Epidermal melanocyte (primary cell): ENCODE measurements at regions not wholly inside any gene's neighbourhood (a gene's known extent, or its start where the extent isn't known, plus 50 kb on each side); places are given as distances from the start of the nearest gene placed in this dataset.

Experiments
- DNase-seq: peaks from one replicate; pipeline ENCODE4 v3.0.0; 2011; ENCODE audit warnings: low spot score; ENCODE audit not compliant: insufficient read length

- DNase-seq, result no peak
These were observed 368.6 kb upstream of the B3GAT1 start for GRCh38 chr11:134780486-134781147.

- DNase-seq, result no peak
These were observed 367.1 kb upstream of the B3GAT1 start for GRCh38 chr11:134779179-134779578.

GRCh38 chr11:134768463-134768862, 356.4 kb upstream of the B3GAT1 start:
- no peak for DNase-seq

- DNase-seq, result no peak
These were observed 353.5 kb upstream of the B3GAT1 start for GRCh38 chr11:134765565-134765964.

GRCh38 chr11:134764966-134765365, 352.9 kb upstream of the B3GAT1 start:
- DNase-seq, result no peak

- DNase-seq, result no peak
These were observed 352.3 kb upstream of the B3GAT1 start for GRCh38 chr11:134764367-134764766.

GRCh38 chr11:134763030-134763388, 351.0 kb upstream of the B3GAT1 start:
- DNase-seq, result no peak

GRCh38 chr11:134762248-134763029, 350.4 kb upstream of the B3GAT1 start:
- no peak for DNase-seq

GRCh38 chr11:134761926-134762247, 349.8 kb upstream of the B3GAT1 start:
- no peak for DNase-seq

GRCh38 chr11:134761386-134761785, 349.3 kb upstream of the B3GAT1 start:
- no peak for DNase-seq

GRCh38 chr11:134760957-134761356, 348.9 kb upstream of the B3GAT1 start:
- no peak for DNase-seq

GRCh38 chr11:134760299-134760698, 348.3 kb upstream of the B3GAT1 start:
- DNase-seq, result no peak

- no peak for DNase-seq
These were observed 347.8 kb upstream of the B3GAT1 start for GRCh38 chr11:134759855-134760254.

GRCh38 chr11:134759274-134759673, 347.2 kb upstream of the B3GAT1 start:
- DNase-seq, result no peak

- no peak for DNase-seq
These were observed 346.4 kb upstream of the B3GAT1 start for GRCh38 chr11:134758342-134758931.

- DNase-seq, result no peak
These were observed 345.6 kb upstream of the B3GAT1 start for GRCh38 chr11:134757633-134758032.

GRCh38 chr11:134756811-134757540, 344.9 kb upstream of the B3GAT1 start:
- DNase-seq, result no peak

- DNase-seq, result no peak
These were observed 343.5 kb upstream of the B3GAT1 start for GRCh38 chr11:134755535-134755934.

GRCh38 chr11:134754521-134755198, 342.6 kb upstream of the B3GAT1 start:
- no peak for DNase-seq

- no peak for DNase-seq
These were observed 341.9 kb upstream of the B3GAT1 start for GRCh38 chr11:134753771-134754520.
